ENCODE measurements at regions not wholly inside any gene's neighbourhood (a gene's known extent, or its start where the extent isn't known, plus 50 kb on each side); places are given as distances from the start of the nearest gene placed in this dataset.

- Histone ChIP-seq H3K36me3 (no peaks in the 10 kb centered on the region), H3K27ac (no peak overlapping the region), H3K4me3 (no peak overlapping the region), H3K27me3 (no peaks in the 10 kb centered on the region), H3K4me2 (no peak overlapping the region), H4K20me1 (no peaks in the 10 kb centered on the region), H3K9ac (no peak overlapping the region), H3K4me1 (no peaks in the 10 kb centered on the region), H3K9me3 (no peaks in the 10 kb centered on the region)
- no peak for TF ChIP-seq Cebpa-rat (IDR thresholded peaks at IDR 0.05)
Measured at GRCh38 chr4:126081336-126081735, 766.6 kb downstream of the FAT4 start.

- no peak overlapping the region for H3K27ac ChIP-seq
- TF ChIP-seq Cebpa-rat (IDR thresholded peaks at IDR 0.05) = no peak
- no peaks in the 10 kb centered on the region for H3K9me3 ChIP-seq
- H4K20me1 ChIP-seq = no peaks in the 10 kb centered on the region
- H3K36me3 ChIP-seq = no peaks in the 10 kb centered on the region
- no peak overlapping the region for H3K4me3 ChIP-seq
- no peak overlapping the region for H3K4me2 ChIP-seq
- H3K9ac ChIP-seq = no peak overlapping the region
- no peaks in the 10 kb centered on the region for H3K4me1 ChIP-seq
- H3K27me3 ChIP-seq = no peaks in the 10 kb centered on the region
Measured at GRCh38 chr4:126086041-126086440, 771.3 kb downstream of the FAT4 start.

- Histone ChIP-seq H3K4me2 (no peak overlapping the region), H3K4me1 (no peaks in the 10 kb centered on the region), H3K9ac (no peak overlapping the region), H4K20me1 (no peaks in the 10 kb centered on the region), H3K27me3 (no peaks in the 10 kb centered on the region), H3K4me3 (no peak overlapping the region), H3K9me3 (no peaks in the 10 kb centered on the region), H3K36me3 (no peaks in the 10 kb centered on the region), H3K27ac (no peak overlapping the region)
- no peak for TF ChIP-seq Cebpa-rat (IDR thresholded peaks at IDR 0.05)
Measured at GRCh38 chr4:126087101-126087500, 772.3 kb downstream of the FAT4 start.

- Histone ChIP-seq H3K9ac (no peak overlapping the region), H3K4me2 (no peak overlapping the region)
- TF ChIP-seq Cebpa-rat (IDR thresholded peaks at IDR 0.05) = no peak
Measured at GRCh38 chr4:126097155-126097799, 782.5 kb downstream of the FAT4 start.

GRCh38 chr4:126106658-126107057, 791.9 kb downstream of the FAT4 start:
- Histone ChIP-seq H3K9ac (no peak overlapping the region), H3K27me3 (no peaks in the 10 kb centered on the region), H3K4me1 (no peaks in the 10 kb centered on the region), H3K36me3 (no peaks in the 10 kb centered on the region), H3K4me3 (no peak overlapping the region), H3K9me3 (no peaks in the 10 kb centered on the region), H4K20me1 (no peaks in the 10 kb centered on the region), H3K27ac (no peak overlapping the region), H3K4me2 (no peak overlapping the region)
- no peak for TF ChIP-seq Cebpa-rat (IDR thresholded peaks at IDR 0.05)

More at GRCh38 chr4:126097155-126097799, 782.5 kb downstream of the FAT4 start:
- H4K20me1 ChIP-seq = no peaks in the 10 kb centered on the region
- no peak overlapping the region for H3K27ac ChIP-seq
- no peaks in the 10 kb centered on the region for H3K27me3 ChIP-seq
- no peaks in the 10 kb centered on the region for H3K9me3 ChIP-seq
- no peak overlapping the region for H3K4me3 ChIP-seq
- H3K36me3 ChIP-seq = no peaks in the 10 kb centered on the region
- no peaks in the 10 kb centered on the region for H3K4me1 ChIP-seq

GRCh38 chr4:126109836-126110235, 795.1 kb downstream of the FAT4 start:
- Histone ChIP-seq H4K20me1 (no peaks in the 10 kb centered on the region), H3K27ac (no peak overlapping the region), H3K9me3 (no peaks in the 10 kb centered on the region), H3K36me3 (no peaks in the 10 kb centered on the region), H3K4me1 (no peaks in the 10 kb centered on the region), H3K9ac (no peak overlapping the region), H3K4me2 (no peak overlapping the region), H3K27me3 (no peaks in the 10 kb centered on the region), H3K4me3 (no peak overlapping the region)
- no peak for TF ChIP-seq Cebpa-rat (IDR thresholded peaks at IDR 0.05)

- H3K9ac ChIP-seq = no peak overlapping the region
- no peak overlapping the region for H3K4me3 ChIP-seq
- H3K4me1 ChIP-seq = no peaks in the 10 kb centered on the region
- TF ChIP-seq Cebpa-rat (IDR thresholded peaks at IDR 0.05) = no peak
- no peak overlapping the region for H3K4me2 ChIP-seq
- H3K27me3 ChIP-seq = no peaks in the 10 kb centered on the region
- no peak overlapping the region for H3K27ac ChIP-seq
- H3K9me3 ChIP-seq = no peaks in the 10 kb centered on the region
- H3K36me3 ChIP-seq = no peaks in the 10 kb centered on the region
- no peaks in the 10 kb centered on the region for H4K20me1 ChIP-seq
Measured at GRCh38 chr4:126113058-126113457, 798.3 kb downstream of the FAT4 start.

GRCh38 chr4:126123611-126124325, 809.0 kb downstream of the FAT4 start:
- no peaks in the 10 kb centered on the region for H4K20me1 ChIP-seq
- H3K27me3 ChIP-seq = no peaks in the 10 kb centered on the region
- H3K36me3 ChIP-seq = no peaks in the 10 kb centered on the region
- no peak overlapping the region for H3K27ac ChIP-seq
- no peak overlapping the region for H3K4me3 ChIP-seq
- no peak for TF ChIP-seq Cebpa-rat (IDR thresholded peaks at IDR 0.05)
- no peak overlapping the region for H3K4me2 ChIP-seq
- H3K9me3 ChIP-seq = no peaks in the 10 kb centered on the region
- H3K4me1 ChIP-seq = no peaks in the 10 kb centered on the region
- no peak overlapping the region for H3K9ac ChIP-seq

GRCh38 chr4:126124818-126125217, 810.1 kb downstream of the FAT4 start:
- Histone ChIP-seq H3K9me3 (no peaks in the 10 kb centered on the region), H3K4me1 (no peaks in the 10 kb centered on the region), H3K36me3 (no peaks in the 10 kb centered on the region), H3K4me2 (no peak overlapping the region), H4K20me1 (no peaks in the 10 kb centered on the region), H3K27ac (no peak overlapping the region), H3K4me3 (no peak overlapping the region), H3K27me3 (no peaks in the 10 kb centered on the region), H3K9ac (no peak overlapping the region)
- no peak for TF ChIP-seq Cebpa-rat (IDR thresholded peaks at IDR 0.05)

GRCh38 chr4:126130215-126130614, 815.5 kb downstream of the FAT4 start:
- H3K36me3 ChIP-seq = no peaks in the 10 kb centered on the region
- no peak overlapping the region for H3K4me2 ChIP-seq
- no peak overlapping the region for H3K4me3 ChIP-seq
- no peak overlapping the region for H3K9ac ChIP-seq
- H3K27me3 ChIP-seq = no peaks in the 10 kb centered on the region
- H3K4me1 ChIP-seq = no peaks in the 10 kb centered on the region
- no peaks in the 10 kb centered on the region for H4K20me1 ChIP-seq
- peaks cover 14% of the 10 kb centered on the region for H3K9me3 ChIP-seq
- no peak for TF ChIP-seq Cebpa-rat (IDR thresholded peaks at IDR 0.05)
- no peak overlapping the region for H3K27ac ChIP-seq

Data from BLaER1 (cell line).